Thoracic aorta (tissue), 2 donors: ENCODE measurements at regions not wholly inside any gene's neighbourhood (a gene's known extent, or its start where the extent isn't known, plus 50 kb on each side); places are given as distances from the start of the nearest gene placed in this dataset.
"Not testable (repeated sequence)": the region's sequence is repeated elsewhere in the genome, so short reads cannot be mapped to it uniquely, and the experiment has no call there.

Source experiments
- ATAC-seq: fragments of 150-250 bp; one replicate; pipeline ENCODE4 v1.8.0; 2017; ENCODE audit warnings: low read depth; ENCODE audit not compliant: insufficient number of reproducible peaks, low FRiP score
- DNase-seq: peaks from one replicate; pipeline ENCODE4 v3.0.0-alpha.2; 2020; ENCODE audit warnings: low spot score
- H3K27ac ChIP-seq, 2 donors: fragments of 200-600 bp; sonication (generic); 1 replicate in 1 of 2; 2 replicates in 1 of 2; pipeline ENCODE4 v1.5.1; 2016; ENCODE audit warnings: mild to moderate bottlenecking in 2 of 2, moderate library complexity in 2 of 2
- H3K27me3 ChIP-seq: fragments of 200-600 bp; sonication (generic); replicated peaks from 2 replicates; pipeline ENCODE4 v1.6.0; 2016; ENCODE audit warnings: mild to moderate bottlenecking; ENCODE audit not compliant: insufficient read depth
- H3K36me3 ChIP-seq: fragments of 200-600 bp; sonication (generic); one replicate; pipeline ENCODE4 v1.5.1; 2016
- H3K4me1 ChIP-seq, 2 donors: fragments of 200-600 bp; sonication (generic); 1 replicate in 1 of 2; 2 replicates in 1 of 2; pipeline versions ENCODE4 v1.5.1 to v1.6.0; 2016; ENCODE audit warnings: low read depth in 2 of 2, mild to moderate bottlenecking in 1 of 2; ENCODE audit not compliant: control insufficient read depth in 1 of 2
- H3K4me3 ChIP-seq: fragments of 200-600 bp; sonication (generic); 2 replicates; pipeline ENCODE4 v1.5.1; 2016; ENCODE audit warnings: mild to moderate bottlenecking
- H3K9me3 ChIP-seq: fragments of 200-600 bp; sonication (generic); 2 replicates; pipeline ENCODE4 v1.5.1; 2016
- CTCF ChIP-seq: fragments of 200-600 bp; sonication (generic); IDR thresholded peaks from one replicate; pipeline ENCODE4 v1.5.1; 2019; ENCODE audit warnings: antibody characterized with exemption

GRCh38 chr11:89608234-89608966 is 101.7 kb upstream of the TRIM77 start:
- H3K4me1 ChIP-seq = no peaks in the 10 kb centered on the region
- no peaks in the 10 kb centered on the region for H3K36me3 ChIP-seq
- H3K27me3 ChIP-seq = no peaks in the 10 kb centered on the region
- H3K4me3 ChIP-seq = no peak overlapping the region
- DNase-seq (no peak), ATAC-seq (no peak)
- H3K27ac ChIP-seq = no peak overlapping the region
- no peak for TF ChIP-seq CTCF
- H3K9me3 ChIP-seq = no peaks in the 10 kb centered on the region

- no peak for TF ChIP-seq CTCF
- no peaks in the 10 kb centered on the region for H3K36me3 ChIP-seq
- ATAC-seq = no peak
- DNase-seq = no peak
- peak overlapping the region; percentile 44 for H3K4me3 ChIP-seq
- H3K27ac ChIP-seq = no peak overlapping the region
- H3K9me3 ChIP-seq = no peaks in the 10 kb centered on the region
- peaks cover 4 to 25% of the 10 kb centered on the region in 2 donors for H3K4me1 ChIP-seq
- H3K27me3 ChIP-seq = no peaks in the 10 kb centered on the region
Observed at GRCh38 chr11:89612096-89612495, 98.0 kb upstream of the TRIM77 start.

GRCh38 chr11:89613911-89614310 is 96.2 kb upstream of the TRIM77 start:
- H3K27me3 ChIP-seq = no peaks in the 10 kb centered on the region
- H3K4me3 ChIP-seq = no peak overlapping the region
- no peak for TF ChIP-seq CTCF
- no peaks in the 10 kb centered on the region for H3K36me3 ChIP-seq
- H3K9me3 ChIP-seq = no peaks in the 10 kb centered on the region
- DNase-seq (no peak), ATAC-seq (no peak)
- peaks cover 4 to 25% of the 10 kb centered on the region in 2 donors for H3K4me1 ChIP-seq
- H3K27ac ChIP-seq = no peak overlapping the region

- Histone ChIP-seq H3K4me1 (peaks cover 4 to 25% of the 10 kb centered on the region in 2 donors), H3K4me3 (peak overlapping the region; percentile 27)
- not testable (repeated sequence) for H3K27me3 ChIP-seq, H3K27ac ChIP-seq, DNase-seq, ATAC-seq, H3K9me3 ChIP-seq, H3K36me3 ChIP-seq
Observed at GRCh38 chr11:89614428-89614827, 95.7 kb upstream of the TRIM77 start.

- H3K4me1 ChIP-seq = peaks cover 4 to 25% of the 10 kb centered on the region in 2 donors
- not testable (repeated sequence) for H3K9me3 ChIP-seq, H3K4me3 ChIP-seq, H3K36me3 ChIP-seq, DNase-seq, ATAC-seq, H3K27me3 ChIP-seq
- peak overlapping the region in 1 of 2 donors; percentile 46 for H3K27ac ChIP-seq
Observed at GRCh38 chr11:89615642-89616041, 94.5 kb upstream of the TRIM77 start.

- H3K27me3 ChIP-seq, H3K9me3 ChIP-seq, H3K36me3 ChIP-seq, DNase-seq, ATAC-seq, H3K27ac ChIP-seq, H3K4me3 ChIP-seq: not testable (repeated sequence)
- peaks cover 4 to 25% of the 10 kb centered on the region in 2 donors for H3K4me1 ChIP-seq
Observed at GRCh38 chr11:89616161-89616560, 93.9 kb upstream of the TRIM77 start.
